ENCODE measurements at regions not wholly inside any gene's neighbourhood (a gene's known extent, or its start where the extent isn't known, plus 50 kb on each side); places are given as distances from the start of the nearest gene placed in this dataset.

- TF ChIP-seq CTCF (IDR thresholded peaks at IDR 0.05) (no peak), ZFX (IDR thresholded peaks at IDR 0.05; ENCODE audit: borderline replicate concordance) (no peak)
These were observed 184.7 kb downstream of the PLPP4 start for GRCh38 chr10:120641695-120642094.
